ENCODE measurements at regions not wholly inside any gene's neighbourhood (a gene's known extent, or its start where the extent isn't known, plus 50 kb on each side); places are given as distances from the start of the nearest gene placed in this dataset.
"Not testable (repeated sequence)": the region's sequence is repeated elsewhere in the genome, so short reads cannot be mapped to it uniquely, and the experiment has no call there.

DNA sequence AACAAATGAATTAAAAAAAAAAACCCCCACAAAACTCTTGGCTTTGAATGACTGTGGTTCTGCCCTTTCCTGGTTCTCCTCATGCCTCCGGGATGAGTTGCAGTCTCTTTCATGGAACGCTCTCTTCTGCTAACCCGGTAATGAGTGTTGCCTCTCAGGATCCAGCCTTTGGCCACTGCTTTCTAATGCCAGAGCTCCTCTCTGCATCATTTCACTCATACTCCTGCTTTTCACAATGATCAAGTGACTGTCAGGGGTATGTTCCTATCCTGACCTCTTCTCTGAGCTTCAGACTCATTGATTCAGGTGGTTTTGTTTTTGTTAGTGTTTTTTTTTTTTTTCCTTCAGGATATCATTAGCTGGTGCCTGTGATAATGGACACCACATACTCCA is 230.2 kb downstream of the OPA1 start:
- TF ChIP-seq CTCF (conservative IDR thresholded peaks at IDR 0.05 in 1 of 2, IDR thresholded peaks at IDR 0.05 in 1 of 2; ENCODE audit: extremely low read depth in 1 of 2, insufficient read depth in 1 of 2, low read depth in 1 of 2, low read length in 2 of 2); EZH2 (IDR thresholded peaks at IDR 0.05; ENCODE audit: borderline replicate concordance, low read length): not testable (repeated sequence)
